Mesenchymal stem cell (in vitro differentiated cells and primary cell): ENCODE measurements at regions not wholly inside any gene's neighbourhood (a gene's known extent, or its start where the extent isn't known, plus 50 kb on each side); places are given as distances from the start of the nearest gene placed in this dataset.
A peak's percentile ranks its signal among the peaks of the same experiment; 100 is the strongest.

Experiments used
- DNase-seq: peaks from one replicate; pipeline ENCODE4 v3.0.0-alpha.2; 2013
- H2AFZ ChIP-seq: one replicate; pipeline ENCODE4 v1.6.1; 2013; ENCODE audit warnings: low read depth, mild to moderate bottlenecking, control low read depth, inconsistent platforms, low read length, moderate library complexity
- H2AK5ac ChIP-seq: 2 replicates; pipeline ENCODE4 v1.6.1; 2013; ENCODE audit warnings: low read length, moderate library complexity, mild to moderate bottlenecking, inconsistent platforms; ENCODE audit not compliant: severe bottlenecking
- H2BK120ac ChIP-seq: one replicate; pipeline ENCODE4 v1.6.1; 2013; ENCODE audit warnings: low read depth, mild to moderate bottlenecking, inconsistent platforms, low read length, moderate library complexity
- H2BK12ac ChIP-seq, 2 experiments: one replicate each; pipeline ENCODE4 v1.6.1; 2013; ENCODE audit warnings: inconsistent platforms in 2 of 2, low read length in 2 of 2, mild to moderate bottlenecking in 2 of 2, moderate library complexity in 2 of 2, control low read depth in 1 of 2
- H2BK15ac ChIP-seq: one replicate; pipeline ENCODE4 v1.6.1; 2013; ENCODE audit warnings: mild to moderate bottlenecking, low read depth, inconsistent platforms; ENCODE audit not compliant: poor library complexity, severe bottlenecking
- H2BK5ac ChIP-seq: 2 replicates; pipeline ENCODE4 v1.6.1; 2013; ENCODE audit warnings: low read depth, mild to moderate bottlenecking, low read length, control low read depth, inconsistent platforms; ENCODE audit not compliant: poor library complexity, severe bottlenecking
- H3K14ac ChIP-seq, 2 experiments: one replicate each; pipeline ENCODE4 v1.6.1; 2013; ENCODE audit warnings: inconsistent platforms in 2 of 2, low read length in 2 of 2, control low read depth in 1 of 2, mild to moderate bottlenecking in 1 of 2, moderate library complexity in 1 of 2
- H3K18ac ChIP-seq, 2 experiments: one replicate each; pipeline ENCODE4 v1.6.1; 2013; ENCODE audit warnings: inconsistent platforms in 2 of 2, low read length in 2 of 2, control low read depth in 1 of 2, low read depth in 1 of 2, mild to moderate bottlenecking in 1 of 2
- H3K23ac ChIP-seq, 2 experiments: one replicate each; pipeline ENCODE4 v1.6.1; 2013; ENCODE audit warnings: inconsistent platforms in 2 of 2, low read length in 2 of 2, mild to moderate bottlenecking in 2 of 2, moderate library complexity in 2 of 2, control low read depth in 1 of 2
- H3K27ac ChIP-seq: 2 replicates; pipeline ENCODE4 v1.5.1; 2013; ENCODE audit warnings: mild to moderate bottlenecking, moderate library complexity, low read length, control low read depth, inconsistent platforms; ENCODE audit not compliant: poor library complexity, severe bottlenecking
- H3K27me3 ChIP-seq, 2 experiments: 2 replicates each; pipeline versions ENCODE4 v1.6.1 to v1.7.0; 2013; ENCODE audit warnings: low read length in 2 of 2, mild to moderate bottlenecking in 2 of 2, moderate library complexity in 2 of 2, control low read depth in 1 of 2, inconsistent platforms in 1 of 2; ENCODE audit not compliant: control insufficient read depth in 1 of 2, insufficient read depth in 1 of 2
- H3K36me3 ChIP-seq, 2 experiments: 2 replicates each; pipeline versions ENCODE4 v1.6.1 to v1.7.0; 2013; ENCODE audit warnings: low read length in 2 of 2, control low read depth in 1 of 2, inconsistent platforms in 1 of 2, low read depth in 1 of 2, mild to moderate bottlenecking in 1 of 2; ENCODE audit not compliant: insufficient read depth in 2 of 2, control insufficient read depth in 1 of 2
- H3K4ac ChIP-seq, 2 experiments: one replicate each; pipeline ENCODE4 v1.6.1; 2013; ENCODE audit warnings: inconsistent platforms in 2 of 2, low read length in 2 of 2, mild to moderate bottlenecking in 2 of 2, moderate library complexity in 2 of 2, control low read depth in 1 of 2, low read depth in 1 of 2
- H3K4me1 ChIP-seq: 2 replicates; pipeline ENCODE4 v1.6.1; 2013; ENCODE audit warnings: low read depth, low read length, control low read depth; ENCODE audit not compliant: control insufficient read depth, insufficient read depth
- H3K4me2 ChIP-seq: 2 replicates; pipeline ENCODE4 v1.6.1; 2013; ENCODE audit warnings: low read length, mild to moderate bottlenecking, inconsistent platforms; ENCODE audit not compliant: poor library complexity, severe bottlenecking
- H3K4me3 ChIP-seq, 2 experiments: 2 replicates each; pipeline versions ENCODE4 v1.5.1 to v1.7.0; 2013; ENCODE audit warnings: low read length in 2 of 2, mild to moderate bottlenecking in 2 of 2, control low read depth in 1 of 2, low read depth in 1 of 2; ENCODE audit not compliant: insufficient read depth in 1 of 2
- H3K79me1 ChIP-seq: replicated peaks from 2 replicates; pipeline ENCODE4 v1.6.1; 2013; ENCODE audit warnings: mild to moderate bottlenecking, control low read depth, low read length, inconsistent platforms; ENCODE audit not compliant: poor library complexity, severe bottlenecking
- H3K9ac ChIP-seq: 2 replicates; pipeline ENCODE4 v1.7.0; 2013; ENCODE audit warnings: mild to moderate bottlenecking, low read length, moderate library complexity
- H3K9me3 ChIP-seq: 2 replicates; pipeline ENCODE4 v1.7.0; 2013; ENCODE audit warnings: mild to moderate bottlenecking, low read length; ENCODE audit not compliant: control insufficient read depth
- H4K8ac ChIP-seq: one replicate; pipeline ENCODE4 v1.6.1; 2013; ENCODE audit warnings: inconsistent platforms, mild to moderate bottlenecking, low read length, moderate library complexity
- H4K91ac ChIP-seq: one replicate; pipeline ENCODE4 v1.6.1; 2013; ENCODE audit warnings: mild to moderate bottlenecking, low read length, inconsistent platforms
- WGBS: methylation state at CpG from one replicate; pipeline ENCODE4 v1.1.7; 2013; ENCODE audit warnings: mixed read lengths; 5-methylcytosine and 5-hydroxymethylcytosine counted together

DNA sequence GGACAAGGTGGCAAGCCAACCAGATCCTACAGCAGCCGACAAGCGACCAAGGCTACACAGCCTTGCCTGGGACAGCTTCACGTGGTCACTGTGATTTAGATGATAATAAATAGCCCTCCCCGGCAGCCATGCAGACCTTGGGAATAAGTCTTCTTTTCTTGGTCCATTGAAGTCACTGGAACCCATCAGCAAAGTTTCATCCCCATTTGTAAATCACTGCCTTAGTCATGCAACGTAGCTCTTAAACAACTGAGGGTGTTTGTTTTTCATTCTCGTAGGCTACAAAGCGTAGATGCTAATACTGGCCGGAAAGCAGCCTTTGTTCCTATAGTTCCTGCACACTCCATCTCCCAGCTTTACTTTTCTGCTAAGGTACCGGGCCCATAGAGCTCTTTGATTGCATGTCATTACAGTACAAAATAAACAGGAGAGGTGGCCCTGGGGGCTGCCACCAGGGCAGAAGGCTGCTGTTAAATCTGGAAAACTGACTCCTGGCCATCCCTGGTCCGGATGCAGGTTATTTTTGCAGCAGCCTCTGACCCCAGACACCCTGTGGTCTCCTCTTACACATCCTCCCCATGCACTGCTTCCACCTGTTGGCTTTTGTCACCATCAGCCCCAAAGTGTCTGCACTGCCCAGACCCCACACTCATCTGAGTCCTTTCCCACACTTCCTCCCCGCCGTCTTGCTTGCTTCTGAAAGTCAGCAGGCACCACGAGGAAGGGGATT lies 105.5 kb downstream of the TOMM20 start:
- DNase-seq = peak; percentile 51
- WGBS = 56% methylated on average over 13 of the region's 13 CpGs
- Histone ChIP-seq H3K79me1 (no peaks in the 10 kb centered on the region), H3K18ac (peak overlapping the region; percentile 64 to 71), H2AK5ac (no peak overlapping the region), H2BK5ac (no peak overlapping the region), H3K27me3 (no peaks in the 10 kb centered on the region), H2BK15ac (no peak overlapping the region), H3K36me3 (no peaks in the 10 kb centered on the region), H3K4me2 (no peak overlapping the region), H3K9me3 (peaks cover 12% of the 10 kb centered on the region), H3K9ac (no peak overlapping the region), H3K23ac (no peak overlapping the region), H2BK12ac (peak overlapping the region; percentile 29 to 59), H3K4me3 (no peak overlapping the region), H4K91ac (no peak overlapping the region), H2AFZ (peak overlapping the region; percentile 5), H2BK120ac (no peak overlapping the region), H3K4ac (no peak overlapping the region), H4K8ac (peak overlapping the region; percentile 45), H3K27ac (no peak overlapping the region), H3K4me1 (peaks cover 2% of the 10 kb centered on the region), H3K14ac (peak overlapping the region in 1 of 2 experiments; percentile 18)

DNA sequence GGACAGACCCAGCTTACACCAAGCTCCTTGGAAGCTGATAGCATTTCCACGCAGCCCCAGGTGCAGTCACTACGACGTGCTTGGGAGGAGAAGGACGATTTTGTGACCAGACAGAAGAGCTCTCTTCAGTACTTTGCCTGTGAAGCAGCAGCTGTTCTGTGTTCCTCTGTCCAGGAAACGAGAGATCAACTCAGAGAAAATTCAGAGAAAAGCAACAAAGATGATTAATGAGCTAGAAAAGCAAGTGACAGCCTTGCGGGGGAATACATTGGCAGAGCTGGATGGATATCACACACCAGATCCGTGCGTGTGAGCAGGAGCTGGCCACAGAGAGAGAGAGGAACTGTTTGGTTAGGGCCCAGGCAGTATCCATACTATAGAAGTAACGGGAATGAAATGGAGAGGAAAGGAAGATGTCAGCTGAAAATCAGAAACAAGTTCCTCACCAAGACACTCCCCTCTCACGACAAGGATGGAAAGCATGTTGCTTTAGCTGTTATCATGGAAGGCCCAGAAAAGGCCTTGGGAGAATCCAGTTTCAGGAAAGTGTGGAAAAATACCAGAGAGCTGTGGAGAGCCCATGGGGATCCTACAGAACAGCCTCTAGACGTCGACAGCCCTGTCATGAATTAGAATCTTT lies 106.2 kb downstream of the TOMM20 start:
- H3K27me3 ChIP-seq = no peaks in the 10 kb centered on the region
- DNase-seq = peak; percentile 64
- no peak overlapping the region for H2BK15ac ChIP-seq
- H3K4me2 ChIP-seq = no peak overlapping the region
- peak overlapping the region; percentile 32 to 51 for H3K4ac ChIP-seq
- no peaks in the 10 kb centered on the region for H3K79me1 ChIP-seq
- no peak overlapping the region for H3K14ac ChIP-seq
- H2AFZ ChIP-seq = peak overlapping the region; percentile 5
- no peak overlapping the region for H2BK5ac ChIP-seq
- H3K23ac ChIP-seq = no peak overlapping the region
- no peak overlapping the region for H3K9ac ChIP-seq
- no peak overlapping the region for H2AK5ac ChIP-seq
- H2BK12ac ChIP-seq = peak overlapping the region; percentile 29 to 59
- no peak overlapping the region for H3K27ac ChIP-seq
- H3K4me1 ChIP-seq = peaks cover 2% of the 10 kb centered on the region
- H4K8ac ChIP-seq = peak overlapping the region; percentile 74
- H3K9me3 ChIP-seq = peaks cover 12% of the 10 kb centered on the region
- peak overlapping the region; percentile 64 to 71 for H3K18ac ChIP-seq
- no peaks in the 10 kb centered on the region for H3K36me3 ChIP-seq
- no peak overlapping the region for H2BK120ac ChIP-seq
- no peak overlapping the region for H3K4me3 ChIP-seq
- peak overlapping the region; percentile 56 for H4K91ac ChIP-seq
- 34% methylated on average over 11 of the region's 12 CpGs for WGBS

DNA sequence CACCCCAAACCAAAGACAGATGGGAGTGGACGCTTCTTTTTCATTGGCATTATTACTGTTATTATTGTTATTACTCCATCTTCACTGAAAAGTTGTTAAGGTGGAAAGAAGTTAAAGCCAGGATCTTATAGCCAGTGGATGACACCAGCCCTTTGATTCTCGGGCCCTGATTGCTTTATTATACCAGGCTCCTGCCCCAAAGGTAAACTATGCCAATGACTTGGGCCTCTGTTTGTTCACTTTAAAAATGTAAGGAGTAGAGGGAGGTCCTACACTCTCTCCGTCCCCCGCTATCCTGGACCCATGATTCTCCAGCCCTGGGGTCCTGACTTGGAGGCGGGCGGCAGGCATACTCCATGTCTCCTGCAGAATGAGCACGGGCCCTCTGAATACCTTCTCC lies 106.8 kb downstream of the TOMM20 start:
- H2AFZ ChIP-seq = no peak overlapping the region
- H3K4me2 ChIP-seq = no peak overlapping the region
- H3K9me3 ChIP-seq = peaks cover 12% of the 10 kb centered on the region
- no peaks in the 10 kb centered on the region for H3K36me3 ChIP-seq
- H3K79me1 ChIP-seq = no peaks in the 10 kb centered on the region
- no peak overlapping the region for H3K27ac ChIP-seq
- 98% methylated on average over 3 of the region's 7 CpGs for WGBS
- peak overlapping the region; percentile 70 to 80 for H2BK12ac ChIP-seq
- no peak overlapping the region for H3K4me3 ChIP-seq
- peaks cover 2% of the 10 kb centered on the region for H3K4me1 ChIP-seq
- H4K91ac ChIP-seq = peak overlapping the region; percentile 75
- peak overlapping the region; percentile 86 for H2BK15ac ChIP-seq
- no peak overlapping the region for H2BK5ac ChIP-seq
- no peak overlapping the region for H3K18ac ChIP-seq
- no peak overlapping the region for H3K14ac ChIP-seq
- H3K23ac ChIP-seq = no peak overlapping the region
- H3K27me3 ChIP-seq = no peaks in the 10 kb centered on the region
- H3K4ac ChIP-seq = peak overlapping the region in 1 of 2 experiments; percentile 32
- H2AK5ac ChIP-seq = no peak overlapping the region
- H3K9ac ChIP-seq = no peak overlapping the region
- H4K8ac ChIP-seq = no peak overlapping the region
- DNase-seq = no peak
- no peak overlapping the region for H2BK120ac ChIP-seq

DNA sequence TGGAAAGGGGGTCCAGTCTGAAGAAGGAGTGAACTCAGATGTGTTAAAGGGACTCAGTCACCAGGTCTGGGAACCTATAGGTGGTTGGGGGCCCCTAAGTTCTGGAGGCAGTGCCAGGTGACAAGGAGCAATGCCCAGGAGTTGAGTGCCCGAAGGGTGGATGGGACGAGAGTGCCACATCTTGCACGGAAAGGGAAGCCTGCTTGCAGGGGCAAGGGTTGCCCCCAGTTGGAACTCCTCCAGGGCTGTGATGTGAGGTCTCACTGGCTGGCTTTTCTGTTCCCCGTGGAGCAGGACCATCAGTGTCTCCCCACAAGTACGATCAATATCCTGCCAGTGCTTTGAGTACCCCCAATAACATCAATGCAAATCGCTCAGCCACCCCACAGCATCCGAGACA lies 107.3 kb downstream of the TOMM20 start:
- H3K4me3 ChIP-seq = no peak overlapping the region
- no peak overlapping the region for H3K27ac ChIP-seq
- no peaks in the 10 kb centered on the region for H3K36me3 ChIP-seq
- H2AFZ ChIP-seq = no peak overlapping the region
- no peak overlapping the region for H4K91ac ChIP-seq
- H2BK120ac ChIP-seq = no peak overlapping the region
- 99% methylated on average over 7 of the region's 7 CpGs for WGBS
- H3K4ac ChIP-seq = peak overlapping the region in 1 of 2 experiments; percentile 4
- no peak overlapping the region for H3K14ac ChIP-seq
- H3K9ac ChIP-seq = no peak overlapping the region
- H2AK5ac ChIP-seq = no peak overlapping the region
- H2BK15ac ChIP-seq = no peak overlapping the region
- peaks cover 2% of the 10 kb centered on the region for H3K4me1 ChIP-seq
- no peaks in the 10 kb centered on the region for H3K27me3 ChIP-seq
- DNase-seq = no peak
- H3K23ac ChIP-seq = no peak overlapping the region
- peak overlapping the region in 1 of 2 experiments; percentile 59 for H3K18ac ChIP-seq
- no peak overlapping the region for H2BK5ac ChIP-seq
- no peak overlapping the region for H3K4me2 ChIP-seq
- no peak overlapping the region for H4K8ac ChIP-seq
- H3K9me3 ChIP-seq = peaks cover 12% of the 10 kb centered on the region
- H2BK12ac ChIP-seq = peak overlapping the region in 1 of 2 experiments; percentile 61
- H3K79me1 ChIP-seq = no peaks in the 10 kb centered on the region
